Esophagus squamous epithelium (tissue), 4 donors: ENCODE measurements at regions not wholly inside any gene's neighbourhood (a gene's known extent, or its start where the extent isn't known, plus 50 kb on each side); places are given as distances from the start of the nearest gene placed in this dataset.

ENCODE experiments used
- CTCF ChIP-seq, 6 experiments: fragments of 450-650 bp in 4 of 6; fragments of 200-600 bp in 2 of 6; sonication (generic) in 2 of 6; IDR thresholded peaks; one replicate each; pipeline ENCODE4 v1.5.1; 2016 to 2019; ENCODE audit warnings: antibody characterized with exemption in 6 of 6, mild to moderate bottlenecking in 4 of 6, moderate library complexity in 4 of 6
- POLR2A ChIP-seq, 4 donors: fragments of 450-650 bp; IDR thresholded peaks; one replicate each; pipeline ENCODE4 v1.6.1; 2017; ENCODE audit warnings: antibody characterized with exemption in 4 of 4, mild to moderate bottlenecking in 4 of 4, moderate library complexity in 3 of 4

GRCh38 chr1:60173006-60173405 lies 99.4 kb upstream of the C1orf87 start:
- TF ChIP-seq CTCF (IDR thresholded peaks at IDR 0.05) (no peak), POLR2A (IDR thresholded peaks at IDR 0.05) (no peak)
